ENCODE measurements at regions not wholly inside any gene's neighbourhood (a gene's known extent, or its start where the extent isn't known, plus 50 kb on each side); places are given as distances from the start of the nearest gene placed in this dataset.

GRCh38 chr11:26078231-26078821, 253.6 kb upstream of the ANO3 start:
- TF ChIP-seq CTCF (IDR thresholded peaks at IDR 0.05; ENCODE audit: borderline replicate concordance, extremely low read depth, low read length, poor library complexity, severe bottlenecking) (no peak), EZH2 (IDR thresholded peaks at IDR 0.05; ENCODE audit: borderline replicate concordance, low read depth, low read length, severe bottlenecking) (no peak)

All from DND-41 (cell line).